Ovary (tissue), 7 donors: ENCODE measurements at regions not wholly inside any gene's neighbourhood (a gene's known extent, or its start where the extent isn't known, plus 50 kb on each side); places are given as distances from the start of the nearest gene placed in this dataset.

Experiments
- DNase-seq, 5 donors: peaks; one replicate each; pipeline ENCODE4 v3.0.0-alpha.2; 2019 to 2020
- H3K27ac ChIP-seq, 2 donors: fragments of 200-600 bp; one replicate each; pipeline versions ENCODE4 v1.5.1 to v1.8.0; 2019 to 2022
- H3K27me3 ChIP-seq: fragments of 200-600 bp; one replicate; pipeline ENCODE4 v1.8.0; 2022
- H3K36me3 ChIP-seq: fragments of 200-600 bp; sonication (generic); one replicate; pipeline ENCODE4 v1.5.1; 2019
- H3K4me1 ChIP-seq: one replicate; pipeline ENCODE4 v1.8.1; 2013; ENCODE audit warnings: mild to moderate bottlenecking, moderate library complexity; ENCODE audit not compliant: insufficient read depth
- H3K4me3 ChIP-seq: fragments of 200-600 bp; sonication (generic); one replicate; pipeline ENCODE4 v1.5.1; 2017
- H3K9me3 ChIP-seq, 2 donors: fragments of 200-600 bp in 1 of 2; sonication (generic) in 1 of 2; one replicate each; pipeline versions ENCODE4 v1.5.1 to v1.8.1; 2013 to 2019; ENCODE audit warnings: mild to moderate bottlenecking in 1 of 2, moderate library complexity in 1 of 2
- EP300 ChIP-seq: sonication (generic); formaldehyde crosslinking; IDR thresholded peaks from one replicate; pipeline ENCODE4 v1.6.1; 2017; ENCODE audit warnings: antibody characterized with exemption
- POLR2A ChIP-seq: fragments of 450-650 bp; IDR thresholded peaks from one replicate; pipeline ENCODE4 v1.6.1; 2017; ENCODE audit warnings: antibody characterized with exemption, mild to moderate bottlenecking, moderate library complexity
- WGBS, 3 donors: extraction: QIAGEN DNeasy Blood & Tissue Kit in 1 of 3; methylation state at CpG; one replicate each; pipeline versions ENCODE4 v1.1.5 to v1.1.7; 2013 to 2017; 5-methylcytosine and 5-hydroxymethylcytosine counted together
- intact Hi-C, 4 donors: fragments of 100-400 bp; cut with DNase I; formaldehyde crosslinking; loops; one replicate each; pipeline versions ENCODE4 v1.11.0 to v1.15.1; 2022 to 2023
- TF ChIP-seq, protein P1 (sequence below), 3 donors: fragments of 450-650 bp in 2 of 3; fragments of 200-600 bp in 1 of 3; IDR thresholded peaks; one replicate each; pipeline versions ENCODE4 v1.5.1 to v1.8.0; 2016 to 2022; ENCODE audit warnings: antibody characterized with exemption in 3 of 3, mild to moderate bottlenecking in 1 of 3
- donor health status: DM: no; HTN: no; CAD: no; lungs with moderate emphysema.
- donor health status: DM: no; HTN: no; CAD: no.
- donor health status: Bipolar disorder and iron deficiency.
- donor health status: DM: no; HTN: no; CAD: no.
- donor health status: DM: yes; HTN: yes; CAD: no.

DNA sequence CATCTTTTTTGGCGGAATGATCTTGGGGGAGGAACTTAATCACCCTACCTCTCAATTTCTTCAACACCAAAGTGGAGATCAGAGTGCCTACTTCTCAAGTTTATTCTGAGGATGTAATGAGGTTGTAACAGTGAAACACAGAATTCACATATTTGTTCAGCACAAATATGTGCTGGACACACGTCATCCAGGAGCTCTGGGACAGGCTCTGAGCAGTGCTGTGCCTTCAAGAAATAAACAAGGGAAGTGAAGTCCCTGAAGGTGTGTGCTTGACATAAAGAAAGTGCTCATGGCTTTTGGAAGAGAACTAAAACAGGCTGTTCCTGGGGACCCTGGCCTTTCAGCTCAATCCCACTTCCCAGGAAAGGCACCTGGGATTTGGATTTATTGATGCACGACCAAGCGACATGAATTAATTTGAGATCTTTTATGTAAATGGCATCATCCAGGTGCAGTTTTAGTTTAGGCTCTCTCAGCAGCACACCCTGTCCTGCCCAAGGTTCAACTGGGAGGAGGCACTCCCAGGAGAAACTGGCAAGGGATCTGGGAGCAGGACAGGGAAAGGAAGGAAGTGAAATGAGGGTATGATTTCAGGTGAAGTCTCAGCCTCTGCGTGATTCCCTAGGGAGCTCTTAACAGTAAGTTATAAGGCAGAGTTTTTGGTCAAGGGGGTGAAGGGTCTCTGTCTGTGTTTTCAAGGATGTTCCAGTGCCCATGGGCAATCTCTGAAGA lies 211.0 kb downstream of the FOXA2 start:
- intact Hi-C loops = no loop called here
- no peak for DNase-seq
- no peaks in the 10 kb centered on the region for H3K36me3 ChIP-seq
- 71 to 87% (median 80%) methylated on average over 5 of the region's 5 CpGs for WGBS, 3 donors
- H3K4me1 ChIP-seq = no peaks in the 10 kb centered on the region
- TF ChIP-seq, protein P1, sequence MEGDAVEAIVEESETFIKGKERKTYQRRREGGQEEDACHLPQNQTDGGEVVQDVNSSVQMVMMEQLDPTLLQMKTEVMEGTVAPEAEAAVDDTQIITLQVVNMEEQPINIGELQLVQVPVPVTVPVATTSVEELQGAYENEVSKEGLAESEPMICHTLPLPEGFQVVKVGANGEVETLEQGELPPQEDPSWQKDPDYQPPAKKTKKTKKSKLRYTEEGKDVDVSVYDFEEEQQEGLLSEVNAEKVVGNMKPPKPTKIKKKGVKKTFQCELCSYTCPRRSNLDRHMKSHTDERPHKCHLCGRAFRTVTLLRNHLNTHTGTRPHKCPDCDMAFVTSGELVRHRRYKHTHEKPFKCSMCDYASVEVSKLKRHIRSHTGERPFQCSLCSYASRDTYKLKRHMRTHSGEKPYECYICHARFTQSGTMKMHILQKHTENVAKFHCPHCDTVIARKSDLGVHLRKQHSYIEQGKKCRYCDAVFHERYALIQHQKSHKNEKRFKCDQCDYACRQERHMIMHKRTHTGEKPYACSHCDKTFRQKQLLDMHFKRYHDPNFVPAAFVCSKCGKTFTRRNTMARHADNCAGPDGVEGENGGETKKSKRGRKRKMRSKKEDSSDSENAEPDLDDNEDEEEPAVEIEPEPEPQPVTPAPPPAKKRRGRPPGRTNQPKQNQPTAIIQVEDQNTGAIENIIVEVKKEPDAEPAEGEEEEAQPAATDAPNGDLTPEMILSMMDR (IDR thresholded peaks at IDR 0.05) = no peak
- TF ChIP-seq EP300 = no peak
- TF ChIP-seq POLR2A = no peak
- H3K27ac ChIP-seq = no peak overlapping the region
- no peaks in the 10 kb centered on the region for H3K27me3 ChIP-seq
- H3K9me3 ChIP-seq = no peaks in the 10 kb centered on the region
- no peak overlapping the region for H3K4me3 ChIP-seq

DNA sequence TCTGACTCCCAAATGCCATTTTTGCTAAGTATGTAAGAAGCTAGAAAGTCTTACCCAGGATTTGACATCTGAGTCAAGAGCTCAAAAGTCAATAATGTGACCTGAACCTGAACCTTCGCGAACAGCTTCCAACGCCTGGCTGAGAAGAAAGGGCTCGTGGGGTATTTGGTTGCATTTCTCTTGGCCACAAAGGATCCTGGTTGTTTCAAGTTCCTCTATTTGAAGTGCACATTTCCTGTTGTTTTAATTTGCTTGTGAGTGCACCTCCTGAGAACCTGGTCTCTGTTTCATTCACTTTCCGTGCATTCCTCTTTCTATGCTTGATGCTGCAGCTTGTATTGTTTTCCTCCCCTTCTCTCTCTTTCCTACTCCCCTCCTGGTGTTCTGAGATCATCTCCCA lies 212.5 kb downstream of the FOXA2 start:
- H3K36me3 ChIP-seq = no peaks in the 10 kb centered on the region
- no peak overlapping the region for H3K4me3 ChIP-seq
- H3K27ac ChIP-seq = no peak overlapping the region
- TF ChIP-seq EP300 = no peak
- TF ChIP-seq, protein P1 (IDR thresholded peaks at IDR 0.05) = no peak
- no peak for TF ChIP-seq POLR2A
- no peak for DNase-seq
- WGBS, 3 donors = 42 to 53% (median 53%) methylated on average over 5 of the region's 5 CpGs
- H3K9me3 ChIP-seq = no peaks in the 10 kb centered on the region
- no peaks in the 10 kb centered on the region for H3K27me3 ChIP-seq
- H3K4me1 ChIP-seq = no peaks in the 10 kb centered on the region
- intact Hi-C loops = no loop called here

DNA sequence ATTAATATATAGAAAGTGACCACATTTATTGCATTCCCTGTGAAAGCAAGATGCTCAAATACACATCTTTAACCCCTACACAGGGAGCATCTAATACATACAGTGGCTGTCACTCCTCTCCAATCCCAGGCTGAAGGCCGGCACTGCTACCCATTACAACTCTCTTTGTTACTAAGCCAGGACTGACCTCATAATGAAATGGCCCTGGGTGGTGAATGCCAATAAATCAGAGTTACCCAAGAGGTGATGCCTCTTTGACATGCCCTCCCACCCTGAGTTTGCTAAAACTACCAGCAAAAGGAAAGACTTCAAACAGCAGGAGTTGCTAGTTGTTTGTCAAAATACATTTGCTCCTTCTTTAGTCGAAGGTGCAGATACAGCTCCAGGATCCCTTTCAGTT lies 214.2 kb downstream of the FOXA2 start:
- no peak overlapping the region for H3K4me3 ChIP-seq
- H3K4me1 ChIP-seq = no peaks in the 10 kb centered on the region
- TF ChIP-seq, protein P1 (IDR thresholded peaks at IDR 0.05) = no peak
- no peak for TF ChIP-seq EP300
- no peak for TF ChIP-seq POLR2A
- H3K27ac ChIP-seq = no peak overlapping the region
- no peaks in the 10 kb centered on the region for H3K36me3 ChIP-seq
- intact Hi-C loops = no loop called here
- no peaks in the 10 kb centered on the region for H3K27me3 ChIP-seq
- 51 to 57% (median 55%) methylated on average over 2 of the region's 2 CpGs for WGBS, 3 donors
- DNase-seq = no peak
- no peaks in the 10 kb centered on the region for H3K9me3 ChIP-seq

DNA sequence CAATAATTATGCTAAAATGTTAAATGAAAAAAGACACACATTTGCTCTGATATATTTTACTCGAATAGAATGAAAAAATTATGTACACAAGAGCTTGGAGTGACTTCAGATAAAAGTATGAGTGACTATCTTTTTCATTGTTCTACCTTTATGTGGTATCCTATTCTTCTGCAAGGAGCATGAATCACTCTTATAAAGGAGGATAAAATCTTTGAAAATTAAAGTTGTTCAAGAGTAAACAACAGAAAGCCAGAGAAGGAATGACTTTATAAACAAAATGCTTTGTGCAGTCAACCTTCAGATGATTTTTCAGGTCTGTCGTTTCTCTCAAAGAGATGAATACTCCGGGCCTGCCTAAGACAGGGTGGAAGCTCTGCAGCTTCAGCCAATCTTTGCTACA lies 215.3 kb downstream of the FOXA2 start:
- Histone ChIP-seq H3K4me3 (no peak overlapping the region), H3K36me3 (no peaks in the 10 kb centered on the region), H3K27me3 (no peaks in the 10 kb centered on the region), H3K27ac (no peak overlapping the region), H3K4me1 (no peaks in the 10 kb centered on the region), H3K9me3 (no peaks in the 10 kb centered on the region)
- intact Hi-C loops = no loop called here
- DNase-seq = no peak
- WGBS, 3 donors = 65 to 75% (median 66%) methylated on average over 3 of the region's 3 CpGs
- no peak for TF ChIP-seq POLR2A
- no peak for TF ChIP-seq EP300
- TF ChIP-seq, protein P1 (IDR thresholded peaks at IDR 0.05) = no peak
